Smooth muscle cell of the brain vasculature (primary cell): ENCODE measurements at regions not wholly inside any gene's neighbourhood (a gene's known extent, or its start where the extent isn't known, plus 50 kb on each side); places are given as distances from the start of the nearest gene placed in this dataset.
"Not testable (repeated sequence)": the region's sequence is repeated elsewhere in the genome, so short reads cannot be mapped to it uniquely, and the experiment has no call there.

Experiments
- DNase-seq: peaks from one replicate; pipeline ENCODE4 v3.0.0-alpha.2; 2012; ENCODE audit warnings: low read depth, low spot score

DNA sequence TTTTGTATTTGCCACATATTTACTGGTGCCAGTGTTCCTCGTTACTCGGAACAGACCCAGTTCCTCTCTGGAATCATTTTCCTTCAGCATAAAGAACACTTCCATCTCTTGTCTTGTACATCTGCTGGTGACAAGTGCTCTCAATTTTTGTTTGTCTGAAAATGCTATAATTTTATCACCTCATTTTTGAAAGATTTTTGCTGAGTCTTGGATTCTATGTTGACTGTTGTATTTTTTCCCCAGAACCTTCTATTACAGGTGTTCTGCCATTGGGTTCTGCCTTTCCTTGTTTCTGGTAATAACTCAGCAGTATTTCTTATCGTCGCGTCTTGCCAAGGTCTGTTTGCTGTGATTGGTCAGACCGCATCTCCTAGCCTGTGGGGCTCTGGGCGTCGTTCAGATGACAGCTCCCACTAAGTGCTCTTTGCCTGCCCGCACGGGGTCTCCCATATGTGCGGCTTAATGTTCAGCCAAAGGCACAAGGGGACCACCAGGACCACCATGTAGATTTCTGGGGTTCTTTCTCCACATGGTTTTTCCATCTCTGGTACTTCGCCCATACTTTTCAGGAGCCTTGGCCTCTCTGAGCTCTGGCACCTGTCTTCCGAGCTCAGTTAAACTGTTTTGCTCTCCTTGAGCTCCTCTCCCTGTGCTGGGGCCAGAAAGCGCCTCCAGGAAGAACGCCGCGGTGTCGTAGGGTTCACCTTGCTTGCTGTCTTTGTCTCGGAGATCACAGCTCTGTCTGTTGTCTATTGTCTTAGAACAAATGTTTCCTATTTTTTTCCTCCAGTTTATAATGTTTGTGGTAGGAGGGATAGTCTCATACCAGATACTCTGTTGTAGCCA is 80.0 kb downstream of the METRNL start:
- DNase-seq = no peak

- no peak for DNase-seq
These were observed 81.3 kb downstream of the METRNL start for GRCh38 chr17:83160443-83161297.

DNA sequence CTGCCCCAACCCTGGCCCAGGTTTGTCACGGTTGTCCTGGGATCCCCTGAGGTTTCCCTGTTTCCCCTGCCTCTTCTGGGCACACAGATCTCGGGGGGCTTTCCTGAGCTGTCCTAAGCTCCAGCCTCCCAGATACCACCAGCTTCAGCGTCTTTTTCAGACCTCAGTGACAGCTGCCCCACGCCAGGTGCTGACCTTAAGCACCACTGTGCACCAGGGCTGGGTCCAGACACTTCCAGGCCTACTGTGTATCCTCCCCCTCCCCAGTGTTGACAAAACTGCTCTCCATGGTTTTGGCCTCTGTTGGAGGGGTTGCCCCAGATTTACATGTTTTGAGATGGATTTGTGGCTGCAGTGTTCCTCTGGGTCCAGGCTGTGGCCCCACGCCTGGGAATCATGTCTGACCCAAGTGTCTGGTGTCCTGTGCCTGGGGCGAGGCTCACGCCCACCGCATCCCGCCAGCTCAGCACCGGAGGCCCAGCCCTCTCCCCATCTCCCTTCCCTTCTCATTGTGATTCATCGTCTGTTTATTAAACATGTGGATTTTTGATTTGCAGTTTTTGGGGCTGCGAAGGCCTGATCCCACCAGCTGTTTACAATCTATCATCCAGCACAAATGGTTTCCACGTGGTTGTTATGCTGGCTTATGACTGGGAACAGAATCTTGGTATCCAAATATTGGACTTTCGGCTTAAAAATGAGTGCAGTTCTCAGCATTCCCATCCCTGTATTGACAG is 82.1 kb downstream of the METRNL start:
- no peak for DNase-seq

DNA sequence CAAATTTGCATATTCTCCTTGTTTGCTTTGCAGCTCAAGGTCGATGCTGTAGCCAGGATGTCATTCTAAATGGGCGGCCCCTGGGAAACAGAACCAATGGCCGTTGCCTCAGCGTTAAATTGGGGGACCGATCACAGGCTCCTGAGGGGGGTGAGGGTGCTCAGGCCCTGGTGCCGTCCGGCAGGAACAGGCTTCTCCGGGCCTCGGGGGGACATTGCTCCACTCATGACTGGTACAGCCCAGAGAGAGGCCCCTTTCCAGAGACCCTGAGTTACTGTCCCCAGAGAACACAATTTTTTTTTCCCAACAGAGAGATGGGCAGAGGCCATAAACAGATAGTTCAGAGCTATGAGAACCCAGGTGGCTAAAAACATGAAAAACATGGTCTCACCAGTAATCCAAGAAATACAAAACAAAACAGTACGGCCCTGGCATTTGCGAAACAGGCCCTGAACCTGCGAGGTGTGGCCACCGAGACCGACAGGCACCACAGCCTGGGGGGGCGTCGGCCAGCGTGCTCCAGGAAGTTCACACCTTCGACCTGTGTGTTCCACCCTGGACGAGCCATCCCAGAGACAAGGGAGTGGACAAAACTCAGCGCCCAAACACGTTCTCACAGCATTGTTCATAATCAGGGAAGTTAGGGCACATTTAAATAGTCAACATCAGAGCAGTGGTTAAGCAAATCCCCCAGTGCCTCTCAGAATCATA is 82.8 kb downstream of the METRNL start:
- DNase-seq = no peak

DNA sequence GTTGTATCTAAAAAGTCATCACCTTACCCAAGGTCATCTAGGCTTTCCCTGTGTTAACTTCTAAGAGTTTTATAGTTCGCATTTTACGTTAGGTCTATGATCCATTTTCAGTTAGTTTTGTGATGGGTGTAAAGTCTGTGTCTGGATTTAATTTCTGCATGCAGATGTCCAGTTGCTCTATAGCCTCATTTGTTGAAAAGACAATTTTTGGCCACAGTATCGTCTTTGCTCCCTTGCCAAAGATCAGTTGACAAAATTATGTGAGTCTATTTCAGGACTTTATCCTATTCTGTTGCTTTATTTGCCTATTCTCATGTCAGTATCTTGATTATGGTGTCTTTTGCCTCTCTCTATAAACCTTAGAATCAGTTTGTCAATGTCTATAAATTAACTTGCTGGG is 85.1 kb downstream of the METRNL start:
- no peak for DNase-seq

DNA sequence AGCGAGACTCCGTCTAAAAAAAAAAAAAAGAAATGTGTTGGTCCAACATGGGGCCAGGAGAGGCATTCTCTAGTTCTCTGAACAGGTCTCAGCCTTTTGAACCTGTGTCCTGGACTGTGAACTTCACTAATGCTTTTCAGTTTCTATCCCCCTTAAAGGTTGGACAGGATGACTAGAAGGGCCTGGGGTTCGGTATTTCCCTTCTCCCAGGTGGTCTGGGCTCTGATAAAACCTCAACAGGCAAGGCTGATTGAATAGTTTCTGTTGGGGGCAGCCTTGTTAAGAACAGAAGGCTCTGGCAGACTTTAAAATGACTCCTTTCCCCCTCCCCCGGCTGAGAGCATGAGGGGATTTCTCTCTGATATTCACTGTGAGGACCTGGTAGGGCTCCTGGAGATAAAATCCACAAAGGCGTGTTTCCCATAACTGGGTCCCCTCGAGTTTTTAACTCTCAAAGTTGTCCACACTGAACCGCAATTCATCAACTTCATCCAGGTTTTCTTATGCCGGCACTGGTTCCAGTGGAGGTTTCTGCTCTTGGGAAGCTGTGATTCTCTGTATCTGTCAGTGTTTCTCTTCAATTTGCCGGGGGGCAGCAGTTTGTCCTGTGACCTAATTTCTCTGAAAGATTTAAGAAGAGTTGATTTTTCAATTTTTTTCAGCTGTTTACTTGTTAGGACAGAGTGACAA is 91.3 kb downstream of the METRNL start:
- no peak for DNase-seq

- no peak for DNase-seq
These were observed 92.3 kb downstream of the METRNL start for GRCh38 chr17:83171661-83172060.

DNA sequence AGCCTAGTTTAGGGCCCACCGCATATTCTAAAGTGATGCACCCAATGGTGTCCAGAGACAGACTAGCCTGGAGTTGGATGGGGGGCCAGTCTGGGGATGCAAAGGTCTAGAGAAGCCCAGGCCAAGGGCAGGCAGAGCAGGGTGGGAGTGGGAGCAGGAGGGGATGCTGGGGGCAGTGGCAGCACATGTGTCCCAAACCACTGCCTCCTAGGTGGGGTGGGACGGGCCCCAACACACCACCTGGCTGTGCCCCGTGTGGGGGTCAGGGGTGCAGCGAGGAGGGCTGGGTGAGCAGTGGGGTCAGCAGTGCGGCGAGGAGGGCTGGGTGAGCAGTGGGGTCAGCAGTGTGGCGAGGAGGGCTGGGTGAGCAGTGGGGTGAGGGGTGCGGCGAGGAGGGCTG is 92.7 kb downstream of the METRNL start:
- DNase-seq = not testable (repeated sequence)

GRCh38 chr17:83172646-83173045 is 93.2 kb downstream of the METRNL start:
- DNase-seq = not testable (repeated sequence)

GRCh38 chr17:83173180-83173913 is 93.9 kb downstream of the METRNL start:
- DNase-seq = not testable (repeated sequence)

- DNase-seq = no peak
These were observed 94.5 kb downstream of the METRNL start for GRCh38 chr17:83173914-83174361.

GRCh38 chr17:83174362-83175118 is 95.1 kb downstream of the METRNL start:
- DNase-seq = peak; percentile 85

- DNase-seq = no peak
These were observed 95.9 kb downstream of the METRNL start for GRCh38 chr17:83175119-83175821.

- DNase-seq = no peak
These were observed 96.6 kb downstream of the METRNL start for GRCh38 chr17:83175822-83176622.

DNA sequence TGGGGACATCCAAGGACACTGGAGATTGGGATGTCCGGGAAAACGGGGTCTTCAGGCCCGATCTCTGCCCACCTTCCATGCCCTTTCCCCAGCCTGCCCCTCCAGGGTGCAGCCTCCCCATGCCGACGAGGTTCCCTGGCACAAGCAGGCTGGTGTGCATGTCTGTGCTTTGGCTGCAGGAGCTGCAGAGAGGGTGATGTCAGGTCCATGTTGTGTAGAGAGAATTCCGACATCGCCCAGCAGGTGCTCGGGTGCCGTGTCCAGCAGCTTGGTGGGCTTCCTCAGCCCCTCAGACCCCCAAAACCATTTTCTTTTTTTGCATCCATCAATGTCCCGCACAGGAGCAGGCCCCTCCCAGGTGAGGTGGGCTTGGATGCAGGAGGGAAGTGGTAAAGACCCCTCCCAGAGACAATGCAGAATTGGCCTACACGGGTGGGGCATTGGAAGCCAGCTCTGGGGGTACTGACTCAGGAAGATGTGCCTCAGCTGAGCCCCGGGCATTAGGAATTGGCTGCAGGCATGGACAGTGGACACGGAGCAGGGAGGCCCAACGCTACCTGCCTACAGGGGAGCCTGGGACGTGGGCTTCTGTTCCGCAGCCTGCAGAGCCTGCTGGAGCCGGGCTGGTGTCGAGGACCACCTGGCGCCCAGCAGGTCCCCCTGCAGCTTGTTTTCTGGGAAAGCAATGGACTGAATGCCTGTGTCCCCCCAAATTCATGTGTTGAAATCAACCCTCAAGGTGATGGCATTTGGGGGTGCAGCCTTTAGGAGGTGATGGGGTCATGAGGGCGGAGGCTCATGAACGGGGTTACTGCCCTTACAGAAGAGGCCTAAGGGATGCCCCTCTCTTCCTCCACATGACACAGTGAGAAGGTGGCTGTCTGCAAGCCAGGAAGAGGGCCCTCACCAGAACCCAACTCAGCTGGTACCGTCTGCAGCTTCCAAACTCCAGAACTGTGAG is 97.5 kb downstream of the METRNL start:
- no peak for DNase-seq
